ENCODE measurements at regions not wholly inside any gene's neighbourhood (a gene's known extent, or its start where the extent isn't known, plus 50 kb on each side); places are given as distances from the start of the nearest gene placed in this dataset.

GRCh38 chr4:100796332-100796731, 278.5 kb upstream of the EMCN start:
- Histone ChIP-seq H2AFZ (ENCODE audit: low read depth, low read length) (no peak overlapping the region), H3K27me3 (ENCODE audit: control insufficient read depth in 2 of 2, insufficient read depth in 2 of 2, low read length in 2 of 2) (no peaks in the 10 kb centered on the region), H3K36me3 (ENCODE audit: control insufficient read depth in 2 of 2, extremely low read depth in 1 of 2, insufficient read depth in 2 of 2, low read length in 2 of 2) (no peaks in the 10 kb centered on the region), H3K79me2 (ENCODE audit: control insufficient read depth, insufficient read depth, low read length) (no peaks in the 10 kb centered on the region), H3K9me1 (replicated peaks; ENCODE audit: control insufficient read depth, extremely low read depth, insufficient read depth, low read length) (no peaks in the 10 kb centered on the region), H3K27ac (ENCODE audit: insufficient read depth, low read depth, low read length) (no peak overlapping the region), H3K9ac (replicated peaks; ENCODE audit: extremely low read depth, insufficient read depth, low read length) (no peak overlapping the region), H3K4me2 (ENCODE audit: insufficient read depth, low read length) (no peak overlapping the region), H3K9me3 (replicated peaks; ENCODE audit: control insufficient read depth, insufficient read depth, low read length) (no peaks in the 10 kb centered on the region), H3K4me1 (ENCODE audit: control insufficient read depth, extremely low read depth, insufficient read depth, low read length) (no peaks in the 10 kb centered on the region), H3K4me3 (replicated peaks in 1 of 3; ENCODE audit: insufficient read depth in 1 of 3, low read depth in 1 of 3, low read length in 3 of 3) (no peak overlapping the region), H4K20me1 (replicated peaks; ENCODE audit: control insufficient read depth, extremely low read depth, insufficient read depth, low read length) (no peaks in the 10 kb centered on the region)
- ChIA-PET POLR2A (no interaction called here), CTCF (interaction anchor here (0.8 kb wide), 1 partner anchor 10 kb away, joined by 3 read pairs; no protein-coding TSS in a partner anchor)
- TF ChIP-seq EZH2 (IDR thresholded peaks at IDR 0.05; ENCODE audit: borderline replicate concordance, low read depth, low read length, severe bottlenecking) (no peak), POLR2A (IDR thresholded peaks at IDR 0.05; ENCODE audit: low read depth, low read length) (no peak), GATA2 (IDR thresholded peaks at IDR 0.05; ENCODE audit: insufficient read depth, insufficient read length, low read depth, low read length) (no peak), MYC (IDR thresholded peaks at IDR 0.05; ENCODE audit: low read depth, low read length) (no peak), POLR2AphosphoS5 (IDR thresholded peaks at IDR 0.05; ENCODE audit: insufficient read depth, low read depth, low read length) (no peak), FOS (IDR thresholded peaks at IDR 0.05; ENCODE audit: borderline replicate concordance, insufficient read depth, low read length) (no peak), JUN (IDR thresholded peaks at IDR 0.05; ENCODE audit: borderline replicate concordance, insufficient read depth, insufficient read length, low read depth) (no peak), CTCF (IDR thresholded peaks at IDR 0.05; ENCODE audit: extremely low read depth in 1 of 2, insufficient read depth in 1 of 2, low read depth in 1 of 2, low read length in 2 of 2) (no peak), MAX (IDR thresholded peaks at IDR 0.05; ENCODE audit: insufficient read depth, insufficient read length) (no peak)
- FAIRE-seq (no peak), DNase-seq (ENCODE audit: low read depth, low spot score) (no peak)
- intact Hi-C loops (cut with micrococcal nuclease), result no loop called here
- no TSS peak for BruUV-seq (replicated peaks)
- dilution Hi-C loops (cut with MboI; ENCODE audit: extremely low pct_ligation_motif_present, low sequenced_read_pairs), result no loop called here

Measured in endothelial cell of umbilical vein (primary cell).